Hepatocyte (in vitro differentiated cells): ENCODE measurements at regions not wholly inside any gene's neighbourhood (a gene's known extent, or its start where the extent isn't known, plus 50 kb on each side); places are given as distances from the start of the nearest gene placed in this dataset.

Experiments
- EZH2phosphoT487 ChIP-seq: fragments of 200-600 bp; sonication (generic); IDR thresholded peaks from one replicate; pipeline ENCODE4 v1.6.1; 2018; ENCODE audit warnings: antibody characterized with exemption, mild to moderate bottlenecking, low read depth, moderate library complexity; ENCODE audit not compliant: unreplicated experiment, severe bottlenecking
- TF ChIP-seq, protein P1 (sequence below): fragments of 200-600 bp; sonication (generic); IDR thresholded peaks from 2 replicates; pipeline ENCODE4 v1.5.1; 2016; ENCODE audit warnings: antibody characterized with exemption, mild to moderate bottlenecking; ENCODE audit not compliant: poor library complexity

- TF ChIP-seq EZH2phosphoT487 = no peak
- TF ChIP-seq, protein P1, sequence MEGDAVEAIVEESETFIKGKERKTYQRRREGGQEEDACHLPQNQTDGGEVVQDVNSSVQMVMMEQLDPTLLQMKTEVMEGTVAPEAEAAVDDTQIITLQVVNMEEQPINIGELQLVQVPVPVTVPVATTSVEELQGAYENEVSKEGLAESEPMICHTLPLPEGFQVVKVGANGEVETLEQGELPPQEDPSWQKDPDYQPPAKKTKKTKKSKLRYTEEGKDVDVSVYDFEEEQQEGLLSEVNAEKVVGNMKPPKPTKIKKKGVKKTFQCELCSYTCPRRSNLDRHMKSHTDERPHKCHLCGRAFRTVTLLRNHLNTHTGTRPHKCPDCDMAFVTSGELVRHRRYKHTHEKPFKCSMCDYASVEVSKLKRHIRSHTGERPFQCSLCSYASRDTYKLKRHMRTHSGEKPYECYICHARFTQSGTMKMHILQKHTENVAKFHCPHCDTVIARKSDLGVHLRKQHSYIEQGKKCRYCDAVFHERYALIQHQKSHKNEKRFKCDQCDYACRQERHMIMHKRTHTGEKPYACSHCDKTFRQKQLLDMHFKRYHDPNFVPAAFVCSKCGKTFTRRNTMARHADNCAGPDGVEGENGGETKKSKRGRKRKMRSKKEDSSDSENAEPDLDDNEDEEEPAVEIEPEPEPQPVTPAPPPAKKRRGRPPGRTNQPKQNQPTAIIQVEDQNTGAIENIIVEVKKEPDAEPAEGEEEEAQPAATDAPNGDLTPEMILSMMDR = no peak
Measured at GRCh38 chr10:43773736-43774135, 125.1 kb upstream of the ZNF32 start.
